ENCODE measurements at regions not wholly inside any gene's neighbourhood (a gene's known extent, or its start where the extent isn't known, plus 50 kb on each side); places are given as distances from the start of the nearest gene placed in this dataset.
"Not testable (repeated sequence)": the region's sequence is repeated elsewhere in the genome, so short reads cannot be mapped to it uniquely, and the experiment has no call there.

GRCh38 chr4:18735740-18736268 lies 714.2 kb upstream of the LCORL start:
- no peak for DNase-seq (ENCODE audit: low spot score)

- DNase-seq (ENCODE audit: low spot score): no peak
These were observed 712.9 kb upstream of the LCORL start for GRCh38 chr4:18734405-18734804.

GRCh38 chr4:18733961-18734360 lies 712.4 kb upstream of the LCORL start:
- DNase-seq (ENCODE audit: low spot score): no peak

DNA sequence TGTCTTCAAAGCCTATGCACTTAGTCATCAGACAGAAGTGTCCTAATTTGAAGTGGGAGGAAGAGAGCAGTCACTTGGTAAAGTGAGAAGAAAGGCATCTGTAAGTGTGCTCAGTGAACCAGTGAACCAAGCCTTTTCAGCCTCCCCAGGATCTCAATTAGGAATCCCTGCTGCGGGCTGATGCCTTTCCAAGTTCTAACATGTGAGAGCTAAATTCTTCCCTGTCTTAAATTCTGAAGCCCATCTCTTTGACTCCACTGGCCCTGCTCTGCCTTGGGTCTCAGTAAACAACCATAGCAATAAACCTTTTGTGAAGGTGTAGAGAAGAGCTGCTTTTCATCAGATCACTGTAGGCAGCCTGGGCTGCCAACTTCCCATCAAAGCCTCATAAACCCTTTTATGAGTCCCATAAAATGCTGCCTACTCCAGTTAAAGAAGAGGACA lies 701.2 kb upstream of the LCORL start:
- DNase-seq (ENCODE audit: low spot score): no peak

DNA sequence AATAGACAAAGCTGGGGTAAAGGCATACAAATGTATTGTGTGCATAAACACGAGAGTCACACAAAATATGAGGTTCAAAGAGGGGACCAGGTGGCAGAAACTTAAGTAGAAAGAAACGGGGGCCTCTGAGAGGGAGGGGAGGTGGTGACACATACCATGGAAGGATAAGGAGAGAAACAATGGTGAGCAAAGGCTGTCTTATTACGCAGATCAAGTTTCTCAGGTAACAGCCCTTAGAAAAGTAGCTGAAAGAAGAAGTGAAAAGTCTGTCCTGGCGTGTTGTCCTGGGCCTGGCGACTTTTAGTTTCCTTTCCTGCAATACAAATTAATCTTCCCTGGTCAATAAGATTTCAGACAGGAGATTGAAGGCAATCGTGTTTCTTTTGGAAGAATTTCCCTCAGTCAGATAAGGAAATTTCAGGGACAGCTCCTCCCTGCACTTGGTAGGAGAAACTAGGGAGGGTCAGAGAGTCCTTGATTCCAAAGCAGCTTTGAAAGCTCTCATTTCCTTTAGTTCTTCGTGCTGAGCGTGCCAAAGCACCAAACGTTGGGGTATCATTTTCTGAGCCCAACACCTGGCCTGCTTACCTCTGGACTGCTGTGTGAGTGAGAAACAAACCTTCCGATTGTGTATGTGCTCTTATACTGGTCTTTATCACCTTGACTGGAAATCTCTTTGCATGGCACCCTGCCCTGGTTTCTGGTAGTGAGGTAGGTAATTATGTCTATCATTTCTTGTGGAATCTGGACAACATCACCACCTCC lies 676.7 kb upstream of the LCORL start:
- DNase-seq (ENCODE audit: low spot score): no peak

- no peak for DNase-seq (ENCODE audit: low spot score)
These were observed 674.4 kb upstream of the LCORL start for GRCh38 chr4:18695733-18696527.

DNA sequence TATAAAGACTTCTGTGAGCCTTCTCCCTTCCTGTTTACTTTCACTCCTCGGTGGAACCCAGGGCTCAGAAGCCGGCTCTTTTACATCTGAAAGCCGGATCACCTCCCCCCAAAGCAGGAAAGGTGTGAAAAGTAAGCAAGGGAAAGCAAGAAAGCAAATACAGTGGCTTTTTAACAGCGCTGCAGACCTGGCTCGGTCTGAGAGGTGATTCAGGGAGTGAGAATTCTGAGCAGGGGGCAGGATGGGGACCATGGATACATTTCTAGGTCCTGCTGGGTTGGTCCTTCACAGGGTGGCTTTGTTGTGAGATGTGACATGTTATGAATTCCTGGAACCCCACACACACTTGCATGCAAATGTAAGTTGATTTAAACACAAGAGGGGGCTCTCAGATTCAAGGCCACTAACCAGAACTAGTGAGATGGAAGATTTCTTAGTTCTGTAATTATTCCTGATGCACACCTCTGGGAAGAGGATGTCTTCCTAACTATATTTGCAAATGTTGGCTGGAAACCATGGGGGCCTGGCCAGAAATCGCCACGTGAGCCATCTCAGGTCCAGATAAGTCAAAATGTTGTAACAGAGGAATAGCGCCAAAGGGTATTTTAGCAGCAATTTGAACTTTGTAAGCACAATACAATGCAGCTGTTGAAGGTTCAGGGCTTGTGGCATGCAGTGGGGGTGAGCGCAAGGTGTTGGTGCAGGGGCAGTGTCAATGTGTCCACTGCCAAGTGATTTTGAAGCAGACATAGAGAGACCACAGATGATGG lies 670.1 kb upstream of the LCORL start:
- DNase-seq (ENCODE audit: low spot score): no peak

DNA sequence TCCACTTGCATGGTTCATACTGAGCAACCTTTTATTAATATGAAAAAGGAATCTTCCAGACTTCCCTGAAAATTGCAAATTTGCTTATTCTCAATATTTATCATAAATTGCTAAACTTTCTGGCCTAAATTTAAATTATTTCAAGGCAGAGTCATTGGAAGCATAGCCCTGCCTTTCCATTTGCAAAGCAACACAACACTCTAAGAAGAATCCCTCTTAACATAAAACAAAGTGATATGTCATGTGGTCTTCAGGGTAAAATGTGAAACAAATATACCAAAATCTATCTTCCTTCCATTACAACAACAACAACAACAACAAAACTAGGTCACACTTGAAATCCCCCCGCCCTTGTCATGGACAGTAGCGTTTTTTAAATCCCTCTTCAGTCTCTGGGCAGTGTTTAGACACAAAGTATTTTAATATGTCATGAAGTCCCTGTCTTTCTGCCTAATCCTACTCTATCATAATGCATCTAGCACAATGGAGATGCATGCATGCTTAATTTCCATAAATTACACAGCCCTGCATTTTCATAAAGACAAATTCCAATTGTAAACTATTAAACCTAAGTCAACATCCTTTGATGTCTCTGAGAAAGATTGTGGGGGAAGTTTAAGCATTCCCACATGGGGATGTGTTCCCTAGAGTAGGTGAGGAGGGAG lies 668.9 kb upstream of the LCORL start:
- DNase-seq (ENCODE audit: low spot score): no peak

GRCh38 chr4:18689308-18690115 lies 668.0 kb upstream of the LCORL start:
- DNase-seq (ENCODE audit: low spot score): peak; percentile 65

- DNase-seq (ENCODE audit: low spot score): not testable (repeated sequence)
These were observed 666.8 kb upstream of the LCORL start for GRCh38 chr4:18688351-18688750.

GRCh38 chr4:18686338-18687037 lies 664.9 kb upstream of the LCORL start:
- DNase-seq (ENCODE audit: low spot score): no peak

DNA sequence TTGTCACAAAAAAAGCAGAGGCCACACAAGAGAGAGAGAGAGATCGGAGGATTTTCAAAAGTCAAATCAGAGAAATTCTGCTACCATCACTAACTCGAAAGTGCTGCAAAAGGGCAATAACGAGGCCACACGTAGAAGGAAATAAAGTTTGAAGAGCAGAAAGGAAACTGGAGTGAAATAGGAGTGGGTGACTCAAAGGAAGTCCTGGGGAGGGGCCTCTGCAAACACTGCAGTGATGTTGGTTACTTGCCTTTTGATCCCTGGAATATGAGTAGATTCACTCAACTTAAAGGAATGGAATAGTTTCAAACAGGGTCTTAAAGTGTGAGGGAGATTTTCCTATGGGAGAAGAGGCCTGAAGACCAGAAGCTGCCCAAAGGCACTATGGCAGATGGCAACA lies 663.4 kb upstream of the LCORL start:
- DNase-seq (ENCODE audit: low spot score): no peak

DNA sequence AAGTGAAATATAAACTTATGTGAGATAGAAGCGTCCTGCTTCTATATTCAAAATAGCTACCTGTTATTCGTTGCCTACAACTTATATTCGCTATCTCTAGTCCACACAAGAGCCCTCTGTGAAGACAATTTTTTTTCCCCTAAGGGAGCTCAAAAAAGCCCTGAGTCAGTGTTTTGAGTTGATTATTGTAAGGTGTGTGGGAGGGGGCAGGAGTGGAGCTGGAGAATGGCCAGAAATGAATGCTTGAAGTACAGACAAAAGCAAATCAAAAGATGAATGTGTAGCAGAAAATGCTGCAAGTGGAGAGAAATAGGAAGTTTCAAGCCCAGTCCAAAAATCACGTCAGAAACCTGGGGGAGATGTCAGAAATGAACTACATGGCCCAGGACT lies 655.0 kb upstream of the LCORL start:
- no peak for DNase-seq (ENCODE audit: low spot score)

DNA sequence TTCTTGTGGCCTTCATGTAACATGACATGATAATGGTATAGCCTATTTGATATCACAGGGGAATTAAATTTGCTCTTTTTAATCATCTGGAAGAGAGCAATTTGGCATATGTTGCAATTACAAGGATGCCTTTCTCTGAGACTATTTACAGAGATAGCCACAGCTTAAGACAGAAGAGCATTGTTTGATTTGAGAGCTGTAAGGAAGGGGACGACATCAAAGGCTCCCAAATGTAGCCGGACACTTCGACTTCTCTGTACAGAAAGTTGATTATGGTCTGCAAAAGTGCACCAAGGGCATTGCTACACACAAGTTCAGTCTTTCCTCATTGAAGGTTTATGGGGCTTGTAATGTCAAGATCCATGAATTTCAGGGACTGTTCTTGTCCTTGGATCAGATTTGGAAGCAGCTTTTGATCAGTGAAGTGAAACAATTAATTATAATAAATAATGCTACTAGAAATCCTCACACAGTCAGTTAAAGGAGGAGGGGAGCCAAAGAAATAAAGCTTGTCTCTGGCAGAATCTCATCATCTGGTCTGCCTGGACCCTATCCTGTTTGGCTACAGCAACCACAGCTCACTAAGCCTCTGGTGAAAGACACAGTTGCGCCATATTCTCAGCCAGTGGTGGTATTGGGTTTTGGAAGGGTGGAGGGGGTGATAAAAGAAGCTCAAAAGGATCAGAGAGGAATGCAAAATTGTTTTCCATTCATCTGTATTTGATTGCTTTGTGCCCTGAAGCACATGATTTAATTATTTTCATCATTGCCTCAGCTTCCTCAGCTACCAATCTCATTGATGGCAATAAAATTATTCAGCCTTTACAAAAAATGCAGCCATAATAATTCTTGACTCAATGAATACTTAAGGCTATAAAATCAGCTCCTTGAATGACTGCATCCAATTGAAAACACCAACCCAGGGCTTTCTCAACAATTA lies 654.3 kb upstream of the LCORL start:
- DNase-seq (ENCODE audit: low spot score): no peak

DNA sequence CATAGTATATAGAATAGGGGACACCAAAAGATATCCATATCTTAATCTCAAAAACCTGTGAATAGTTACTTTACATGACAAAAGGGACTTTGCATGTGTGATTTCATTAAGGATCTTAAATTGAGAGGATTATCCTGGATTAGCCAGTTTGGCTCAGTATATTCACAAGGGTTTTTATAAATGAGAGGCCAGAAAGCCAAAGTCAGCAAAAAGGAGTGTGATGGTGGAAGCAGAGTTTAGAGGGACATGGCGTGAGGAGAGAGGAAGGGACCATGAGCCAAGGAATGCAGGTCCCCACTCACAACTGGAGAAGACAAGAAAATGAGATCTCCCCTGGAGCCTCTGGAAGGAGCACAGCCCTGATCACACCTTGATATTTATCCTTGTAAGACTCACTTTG lies 648.5 kb upstream of the LCORL start:
- no peak for DNase-seq (ENCODE audit: low spot score)

DNA sequence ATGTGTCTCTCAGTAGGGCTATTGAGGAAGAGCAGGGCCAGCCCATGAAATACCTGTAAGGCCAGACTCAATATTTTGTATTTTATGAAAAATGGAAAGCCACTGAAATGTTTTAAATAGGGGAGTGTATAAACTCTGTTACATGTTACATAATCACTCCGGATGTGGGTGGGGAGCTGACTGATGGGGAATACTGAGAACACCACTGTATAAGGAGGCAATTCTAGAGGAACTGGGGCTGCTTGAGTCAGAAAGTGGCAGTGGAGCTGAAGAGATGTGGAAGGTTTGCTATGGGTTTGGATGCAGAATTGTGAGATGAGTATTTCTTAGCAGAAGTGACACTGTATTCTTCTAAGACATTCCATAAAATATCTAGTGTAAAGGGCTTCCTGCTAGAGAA lies 647.8 kb upstream of the LCORL start:
- peak; percentile 33 for DNase-seq (ENCODE audit: low spot score)

DNA sequence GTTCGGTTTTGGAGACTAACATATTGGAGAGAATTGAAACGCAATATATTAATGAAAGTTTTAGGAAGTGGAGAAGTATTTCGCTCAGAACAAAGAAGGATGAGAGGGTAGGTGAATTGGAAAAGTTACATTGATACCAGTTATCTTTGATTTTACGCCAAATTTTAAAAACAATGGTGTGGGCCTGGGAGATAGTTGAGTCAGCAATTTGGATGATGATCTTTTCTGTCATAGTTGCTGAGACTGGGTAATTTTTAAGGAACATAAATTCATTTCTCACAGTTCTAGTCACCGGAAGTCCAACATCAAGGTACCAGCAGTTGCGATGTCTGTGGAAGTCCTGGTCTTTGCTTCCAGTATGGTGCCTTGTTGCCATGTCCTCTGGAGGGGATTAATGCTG lies 644.8 kb upstream of the LCORL start:
- no peak for DNase-seq (ENCODE audit: low spot score)

GRCh38 chr4:18664171-18664570 lies 642.6 kb upstream of the LCORL start:
- peak; percentile 45 for DNase-seq (ENCODE audit: low spot score)

DNA sequence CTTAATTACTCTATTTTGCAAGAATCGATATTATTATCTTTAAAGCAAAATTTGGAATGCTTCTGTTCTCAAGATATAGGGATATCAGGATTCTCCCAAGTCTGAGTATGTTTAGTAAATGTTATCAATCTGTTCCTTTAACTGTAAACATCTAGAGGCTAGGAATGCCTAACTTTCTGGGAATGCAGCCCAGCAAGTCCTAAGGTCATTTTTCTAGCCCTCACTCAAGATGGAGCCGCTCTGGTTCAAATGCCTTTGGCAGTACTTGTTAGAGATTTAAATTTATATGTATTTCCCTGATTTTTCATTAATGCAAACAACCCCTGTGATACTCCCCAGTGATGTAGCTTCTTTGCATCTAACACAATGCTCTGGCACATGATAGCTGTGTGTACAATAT lies 623.8 kb upstream of the LCORL start:
- no peak for DNase-seq (ENCODE audit: low spot score)

All from putamen (tissue), 1 donor.